ENCODE measurements at regions not wholly inside any gene's neighbourhood (a gene's known extent, or its start where the extent isn't known, plus 50 kb on each side); places are given as distances from the start of the nearest gene placed in this dataset.

DNA sequence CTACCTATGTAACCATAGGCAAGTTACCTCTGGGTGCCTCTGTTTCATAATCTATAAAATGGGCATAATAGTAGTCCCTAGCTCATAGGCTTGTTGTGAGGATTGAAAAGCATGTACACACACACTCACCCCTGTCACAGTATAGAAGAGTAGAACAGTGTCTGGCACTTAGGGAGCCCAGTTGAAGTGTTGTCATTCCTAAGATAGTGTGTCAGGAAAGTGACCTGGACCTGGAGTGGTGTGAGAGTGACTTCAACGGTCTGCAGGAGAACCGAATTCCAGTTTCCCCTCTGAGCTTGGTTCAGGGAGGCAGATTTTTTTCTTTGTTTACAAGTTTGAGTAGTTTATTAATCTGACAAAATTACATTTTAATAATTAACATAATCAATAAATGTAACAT is 229.9 kb upstream of the MAP3K7 start:
- no peak for DNase-seq (ENCODE audit: low read depth)
- H3K4me3 ChIP-seq (ENCODE audit: low read depth, low read length) = no peak overlapping the region
- TF ChIP-seq, protein P1, sequence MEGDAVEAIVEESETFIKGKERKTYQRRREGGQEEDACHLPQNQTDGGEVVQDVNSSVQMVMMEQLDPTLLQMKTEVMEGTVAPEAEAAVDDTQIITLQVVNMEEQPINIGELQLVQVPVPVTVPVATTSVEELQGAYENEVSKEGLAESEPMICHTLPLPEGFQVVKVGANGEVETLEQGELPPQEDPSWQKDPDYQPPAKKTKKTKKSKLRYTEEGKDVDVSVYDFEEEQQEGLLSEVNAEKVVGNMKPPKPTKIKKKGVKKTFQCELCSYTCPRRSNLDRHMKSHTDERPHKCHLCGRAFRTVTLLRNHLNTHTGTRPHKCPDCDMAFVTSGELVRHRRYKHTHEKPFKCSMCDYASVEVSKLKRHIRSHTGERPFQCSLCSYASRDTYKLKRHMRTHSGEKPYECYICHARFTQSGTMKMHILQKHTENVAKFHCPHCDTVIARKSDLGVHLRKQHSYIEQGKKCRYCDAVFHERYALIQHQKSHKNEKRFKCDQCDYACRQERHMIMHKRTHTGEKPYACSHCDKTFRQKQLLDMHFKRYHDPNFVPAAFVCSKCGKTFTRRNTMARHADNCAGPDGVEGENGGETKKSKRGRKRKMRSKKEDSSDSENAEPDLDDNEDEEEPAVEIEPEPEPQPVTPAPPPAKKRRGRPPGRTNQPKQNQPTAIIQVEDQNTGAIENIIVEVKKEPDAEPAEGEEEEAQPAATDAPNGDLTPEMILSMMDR (IDR thresholded peaks at IDR 0.05; ENCODE audit: low read depth, low read length, missing control alignments) = no peak

DNA sequence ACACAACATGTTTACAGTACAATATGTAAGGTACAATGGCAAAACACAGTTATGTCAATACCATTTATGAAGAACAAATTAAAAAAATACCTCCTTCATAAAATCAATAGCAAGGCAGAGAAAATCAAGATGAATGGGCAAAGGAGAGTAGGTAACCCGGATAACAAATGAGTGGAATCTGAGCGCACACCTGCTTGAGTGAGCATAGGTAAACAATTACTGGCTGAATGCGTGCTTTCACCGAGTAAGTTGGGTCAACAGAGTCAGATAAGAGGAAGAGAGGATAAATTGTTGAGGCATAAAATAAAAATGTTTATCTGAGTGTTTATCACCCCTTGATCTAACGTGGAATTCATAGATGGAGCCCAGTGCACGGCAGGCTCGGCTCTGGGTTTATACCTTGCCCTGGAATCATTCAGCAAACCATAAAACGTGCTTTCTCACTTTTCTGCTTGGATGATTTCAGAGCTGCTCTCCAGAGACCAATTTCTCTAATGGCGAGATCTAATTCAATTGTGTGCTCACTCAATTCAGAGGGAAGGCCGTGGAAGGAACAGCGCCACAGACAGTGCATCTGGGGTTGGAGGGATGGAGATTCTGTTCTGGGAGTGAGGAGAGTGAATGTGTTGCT is 224.8 kb upstream of the MAP3K7 start:
- no peak overlapping the region for H3K4me3 ChIP-seq (ENCODE audit: low read depth, low read length)
- DNase-seq (ENCODE audit: low read depth) = no peak
- TF ChIP-seq, protein P1 (IDR thresholded peaks at IDR 0.05; ENCODE audit: low read depth, low read length, missing control alignments) = no peak

DNA sequence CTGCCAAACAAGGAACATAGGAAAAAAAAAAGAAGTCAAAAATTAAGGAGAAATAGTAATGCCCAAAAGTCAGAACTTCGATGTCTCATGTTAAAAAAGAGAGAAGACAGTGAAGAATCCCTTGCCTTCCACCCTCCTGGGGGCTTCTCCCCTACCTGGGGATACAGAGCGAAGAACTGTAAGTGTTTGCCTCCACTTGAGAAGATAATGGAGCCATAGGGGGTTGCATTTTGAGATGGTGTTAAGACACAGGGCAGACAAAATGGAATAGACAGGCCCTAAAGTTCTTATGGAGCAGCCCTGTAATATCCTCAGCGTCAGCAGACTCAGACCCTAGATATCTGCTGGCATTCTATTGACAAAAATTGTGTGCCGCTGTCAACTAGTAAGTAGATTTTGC is 222.2 kb upstream of the MAP3K7 start:
- TF ChIP-seq, protein P1 (IDR thresholded peaks at IDR 0.05; ENCODE audit: low read depth, low read length, missing control alignments) = no peak
- no peak for DNase-seq (ENCODE audit: low read depth)

DNA sequence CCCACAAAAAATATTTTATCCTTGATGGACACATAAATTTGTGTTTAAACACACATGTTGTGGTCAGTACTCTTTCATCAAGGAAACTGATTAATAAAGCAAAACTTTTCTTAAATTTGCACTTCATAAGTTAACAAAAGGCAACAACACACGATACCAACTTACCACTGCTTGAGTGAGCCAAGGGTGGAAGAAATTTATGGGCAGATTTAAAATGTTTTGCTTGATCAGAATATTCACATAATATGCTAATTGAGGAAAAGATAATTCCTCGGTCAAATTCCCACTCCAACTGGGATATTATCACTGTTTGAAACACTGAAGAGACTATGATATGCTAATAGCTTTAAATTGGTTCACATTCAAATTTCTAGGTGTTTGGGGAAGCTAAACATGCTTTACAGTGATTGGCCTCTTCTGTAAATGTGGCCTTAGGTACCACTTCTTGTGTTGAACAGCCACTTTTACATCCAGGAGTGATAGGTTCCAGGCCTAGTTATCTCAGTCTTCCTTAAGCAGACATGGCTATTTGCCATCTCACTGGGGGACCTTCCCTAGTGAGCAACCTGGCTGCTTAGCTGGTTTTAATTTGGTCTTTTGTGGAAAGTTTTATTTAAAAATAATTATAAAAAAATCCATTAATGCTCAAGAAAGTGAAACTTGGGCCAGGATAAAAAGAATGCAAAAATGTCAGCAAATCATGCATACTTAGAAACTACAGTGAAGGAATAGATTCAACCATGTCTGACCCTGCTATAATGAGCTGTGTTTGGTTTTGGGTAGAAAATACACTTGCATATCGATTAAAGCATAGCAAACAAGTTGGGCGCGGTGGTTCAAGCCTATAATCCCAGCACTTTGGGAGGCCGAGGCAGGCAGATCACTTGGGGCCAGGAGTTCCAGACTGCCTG is 221.2 kb upstream of the MAP3K7 start:
- no peak for DNase-seq (ENCODE audit: low read depth)
- TF ChIP-seq, protein P1 (IDR thresholded peaks at IDR 0.05; ENCODE audit: low read depth, low read length, missing control alignments) = no peak
- no peak overlapping the region for H3K4me3 ChIP-seq (ENCODE audit: low read depth, low read length)

More for the DNA sequence above, 222.2 kb upstream of the MAP3K7 start:
- H3K4me3 ChIP-seq (ENCODE audit: low read depth, low read length) = no peak overlapping the region

DNA sequence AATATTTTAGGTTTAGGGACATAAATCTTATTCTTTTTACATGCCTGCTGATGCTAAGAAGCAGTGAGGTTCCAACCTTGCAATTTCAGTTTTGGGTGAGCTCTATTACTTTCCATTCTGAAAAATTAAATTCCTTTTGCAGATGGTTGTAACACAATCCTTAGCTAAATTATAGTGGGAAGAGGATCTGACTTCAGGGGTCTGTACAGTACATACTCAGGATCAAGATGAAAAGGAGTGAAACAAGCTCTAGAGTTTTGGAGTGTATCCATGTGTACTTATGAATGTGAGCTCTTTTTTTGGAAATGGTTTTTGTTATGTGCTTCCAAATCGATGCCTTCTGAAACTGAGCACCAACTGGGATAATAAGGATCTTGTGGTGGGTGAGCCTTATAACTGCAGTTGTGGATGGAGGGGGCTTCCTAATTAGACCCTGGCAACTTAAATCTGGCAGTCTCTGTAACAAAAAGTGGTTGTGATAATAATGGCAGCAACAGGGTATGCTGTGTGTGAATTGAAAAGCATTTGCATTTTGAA is 218.8 kb upstream of the MAP3K7 start:
- no peak for DNase-seq (ENCODE audit: low read depth)
- no peak overlapping the region for H3K4me3 ChIP-seq (ENCODE audit: low read depth, low read length)
- TF ChIP-seq, protein P1 (IDR thresholded peaks at IDR 0.05; ENCODE audit: low read depth, low read length, missing control alignments) = no peak

DNA sequence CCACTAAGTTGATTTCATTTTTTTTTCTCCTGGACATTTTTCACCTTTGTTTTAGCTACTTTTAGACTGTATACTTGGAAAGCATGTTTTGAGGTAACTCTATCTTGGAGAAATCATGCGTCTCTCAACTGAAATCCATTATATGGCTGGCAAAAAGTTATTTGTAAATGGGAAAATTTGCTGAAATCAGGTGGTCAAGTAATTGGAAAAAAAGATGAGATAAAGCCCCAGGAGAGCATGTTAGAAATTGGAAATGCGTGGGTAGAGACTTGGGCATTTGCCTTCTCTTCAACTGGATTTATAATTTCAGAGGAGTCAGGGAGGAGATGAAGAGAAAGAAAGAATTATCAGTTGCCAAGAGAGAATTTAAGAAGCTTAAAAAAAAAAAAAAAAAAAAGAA is 217.1 kb upstream of the MAP3K7 start:
- H3K4me3 ChIP-seq (ENCODE audit: low read depth, low read length) = no peak overlapping the region
- no peak for DNase-seq (ENCODE audit: low read depth)
- TF ChIP-seq, protein P1 (IDR thresholded peaks at IDR 0.05; ENCODE audit: low read depth, low read length, missing control alignments) = no peak
